Activated CD4-positive, alpha-beta T cell treated with anti-CD3 and anti-CD28 coated beads, Interleukin-2, Interleukin-6, amounts not matched to agents 100 ng/mL and 50 ng/mL, durations not matched to agents 16 hours and 8 hours (primary cell): ENCODE measurements at regions not wholly inside any gene's neighbourhood (a gene's known extent, or its start where the extent isn't known, plus 50 kb on each side); places are given as distances from the start of the nearest gene placed in this dataset.

Source experiments
- DNase-seq: peaks from one replicate; pipeline ENCODE4 v3.0.0-alpha.2; 2020

- DNase-seq, result no peak
Observed at GRCh38 chr15:61681038-61681418, 379.2 kb downstream of the VPS13C start.

- DNase-seq, result no peak
Observed at GRCh38 chr15:61680260-61681037, 379.8 kb downstream of the VPS13C start.

DNA sequence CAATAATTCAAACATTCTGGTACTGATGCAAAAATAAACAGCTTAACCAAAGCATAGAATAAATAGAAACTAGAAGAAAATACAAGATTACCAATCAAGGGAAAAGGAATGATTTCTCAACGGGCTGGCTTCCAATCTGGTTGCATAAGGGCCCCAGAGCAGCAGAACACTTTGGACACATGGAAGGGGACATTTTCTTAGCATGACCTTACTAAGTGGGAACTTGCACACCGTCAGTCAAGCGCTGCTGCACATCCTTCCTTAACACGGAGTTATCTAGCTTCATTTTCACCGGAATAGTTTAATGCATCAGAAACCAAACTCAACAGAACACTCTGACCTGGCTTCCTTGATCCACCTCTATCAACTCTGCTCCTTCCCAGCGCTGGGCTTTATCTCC, 388.5 kb downstream of the VPS13C start:
- DNase-seq, result no peak

GRCh38 chr15:61668444-61668843, 391.8 kb downstream of the VPS13C start:
- no peak for DNase-seq

DNA sequence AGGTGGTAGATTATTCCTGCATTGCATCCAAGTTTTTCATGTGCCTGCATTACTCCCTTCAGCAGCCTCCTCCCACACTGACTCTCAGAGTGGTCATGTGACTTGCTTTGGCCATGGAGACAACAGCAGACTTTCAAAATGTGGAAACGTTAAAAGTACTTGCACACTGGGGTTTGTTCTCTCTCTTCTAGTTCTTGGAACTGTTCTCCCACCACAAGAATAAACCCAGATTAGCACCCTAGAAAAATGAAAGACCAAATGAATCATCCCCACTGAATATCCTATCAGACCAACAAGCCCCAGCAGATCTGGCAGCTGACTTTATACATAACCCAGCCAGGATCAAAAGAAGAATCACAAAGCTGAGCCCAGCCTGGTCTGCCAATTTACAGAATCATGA, 398.5 kb downstream of the VPS13C start:
- DNase-seq, result no peak

DNA sequence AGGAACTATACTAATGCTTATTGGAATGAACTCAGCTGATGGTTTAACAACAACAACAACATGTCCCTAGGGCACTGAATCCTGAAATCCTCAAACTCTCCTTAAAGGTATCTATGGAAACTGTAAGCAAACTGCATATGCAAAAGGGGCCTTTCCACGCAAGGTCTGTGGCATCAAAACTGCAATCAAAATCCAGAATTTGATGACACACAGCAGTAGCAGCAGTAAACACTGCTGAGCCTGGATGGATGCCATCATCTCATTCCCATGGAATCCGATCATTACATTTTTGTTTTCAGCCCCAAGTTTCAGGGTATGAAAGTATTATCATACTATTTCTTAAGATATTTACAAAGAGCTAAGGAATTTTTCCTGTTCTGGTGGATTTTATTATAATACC, 399.7 kb downstream of the VPS13C start:
- DNase-seq, result no peak

- no peak for DNase-seq
Observed at GRCh38 chr15:61659566-61660190, 400.6 kb downstream of the VPS13C start.

GRCh38 chr15:61657461-61657860, 402.8 kb downstream of the VPS13C start:
- DNase-seq, result no peak

DNA sequence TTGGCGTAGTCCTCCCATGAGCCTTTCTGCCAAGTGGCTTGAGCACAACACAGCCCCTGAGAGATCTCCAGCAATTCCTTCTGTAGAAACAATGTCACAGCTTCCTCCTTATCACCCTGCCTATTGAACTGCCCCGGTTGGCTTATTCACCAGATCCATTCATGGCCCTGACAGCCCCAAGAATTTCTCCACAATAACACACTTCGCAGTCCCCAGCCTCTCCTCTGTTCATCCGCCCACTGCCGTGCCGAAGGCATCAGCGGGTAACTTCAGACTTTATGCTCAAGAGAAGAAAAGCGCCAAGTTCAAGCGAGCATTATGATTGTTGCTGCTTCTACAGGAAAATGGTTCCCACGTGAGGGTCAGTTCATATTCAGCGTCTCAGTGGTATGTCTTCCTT, 403.9 kb downstream of the VPS13C start:
- DNase-seq, result no peak

GRCh38 chr15:61655881-61656280, 404.4 kb downstream of the VPS13C start:
- no peak for DNase-seq

DNA sequence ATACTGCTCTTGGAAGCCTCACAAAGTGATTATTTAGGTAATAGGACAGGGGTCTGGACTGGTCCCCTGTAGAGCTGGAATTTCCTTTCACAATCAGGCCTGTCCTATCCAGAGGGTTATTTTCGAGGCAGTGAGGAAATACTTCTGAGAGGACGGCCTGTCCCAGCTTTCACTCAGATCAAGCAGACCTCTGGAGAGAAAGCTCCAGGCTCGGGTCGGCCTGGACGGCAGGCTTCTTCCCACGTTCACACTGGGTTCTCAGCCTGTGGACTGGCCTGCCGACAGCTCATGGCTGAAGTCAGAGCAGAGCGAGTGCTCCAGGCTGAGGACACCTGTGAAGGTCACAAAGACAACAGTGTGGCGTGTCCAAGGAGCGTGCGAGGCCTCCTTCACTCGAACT, 405.3 kb downstream of the VPS13C start:
- no peak for DNase-seq

DNA sequence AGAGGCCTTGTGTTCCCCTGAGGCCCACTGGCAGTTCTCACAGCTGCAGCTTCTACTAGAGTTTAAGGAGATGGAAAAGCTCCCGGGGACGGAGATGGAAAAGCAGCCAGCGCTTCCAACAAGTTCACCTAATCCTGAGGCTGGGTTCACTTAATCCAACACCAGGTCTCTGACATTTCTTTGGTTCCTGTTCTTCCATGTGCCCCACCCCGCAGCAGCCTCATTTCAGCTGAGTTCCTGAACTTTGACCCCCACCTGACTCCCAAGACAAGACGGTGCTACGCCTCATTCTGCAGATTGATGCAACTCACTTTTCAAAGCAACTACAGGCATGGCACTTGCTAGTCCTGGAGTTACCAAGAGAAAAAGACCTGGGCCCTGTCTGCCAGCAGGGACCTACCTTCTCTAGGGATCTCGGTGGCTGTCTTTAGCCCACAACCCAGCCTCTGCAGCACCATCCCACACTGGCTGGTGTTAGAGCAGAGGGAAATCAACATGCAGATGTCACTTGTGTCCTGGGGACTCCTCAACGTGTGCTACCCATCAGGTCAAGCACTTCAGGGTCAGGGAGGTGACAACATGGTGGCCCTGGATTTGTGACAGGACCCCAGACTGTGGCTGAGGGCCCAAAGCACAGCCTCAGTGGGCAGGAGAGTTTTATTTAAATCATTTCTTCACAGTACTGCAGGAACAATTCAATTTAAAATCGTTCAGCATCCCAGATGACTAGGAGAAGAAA, 406.1 kb downstream of the VPS13C start:
- DNase-seq, result no peak

GRCh38 chr15:61653110-61653509, 407.1 kb downstream of the VPS13C start:
- no peak for DNase-seq

- DNase-seq, result no peak
Observed at GRCh38 chr15:61651267-61651666, 409.0 kb downstream of the VPS13C start.

DNA sequence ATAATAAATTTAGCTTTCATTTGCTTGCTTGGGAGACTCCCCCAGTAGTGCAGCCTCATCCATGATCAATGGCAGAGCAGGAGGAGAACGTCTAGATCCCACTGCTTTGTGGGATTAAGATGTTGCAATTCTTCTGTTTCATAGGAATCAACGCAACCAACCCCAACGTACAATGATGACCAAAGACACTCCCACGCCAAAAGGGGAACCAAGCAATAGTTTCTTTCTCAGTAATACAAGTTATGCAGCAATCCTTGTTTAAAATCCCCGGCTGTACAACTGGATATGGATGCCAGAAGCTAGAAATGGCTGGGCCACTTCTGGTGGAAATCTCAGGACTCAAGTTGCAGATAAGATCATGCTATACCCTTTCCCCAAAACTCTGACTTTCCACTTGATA, 411.2 kb downstream of the VPS13C start:
- no peak for DNase-seq

- no peak for DNase-seq
Observed at GRCh38 chr15:61644550-61644949, 415.4 kb upstream of the RORA start.

DNA sequence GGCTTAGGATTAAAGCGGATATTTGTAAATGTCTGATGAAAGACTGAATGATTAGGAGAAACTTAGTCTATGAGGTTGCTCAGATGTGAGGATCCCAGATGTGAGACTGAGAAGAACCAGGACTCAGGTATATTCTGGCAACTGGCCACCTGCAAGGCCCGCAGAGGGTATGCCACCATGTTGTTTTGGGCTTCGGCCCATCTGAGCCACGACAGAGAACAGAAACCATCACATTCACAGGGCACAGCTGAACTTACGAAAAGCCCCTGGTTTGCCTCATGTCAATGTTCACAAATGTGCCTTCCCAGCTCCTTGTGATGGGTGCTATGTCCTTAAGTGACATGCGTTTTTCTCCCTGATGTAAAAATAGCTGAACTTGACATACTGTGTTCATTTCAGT, 412.5 kb upstream of the RORA start:
- no peak for DNase-seq

GRCh38 chr15:61640756-61641155, 411.7 kb upstream of the RORA start:
- DNase-seq, result no peak

DNA sequence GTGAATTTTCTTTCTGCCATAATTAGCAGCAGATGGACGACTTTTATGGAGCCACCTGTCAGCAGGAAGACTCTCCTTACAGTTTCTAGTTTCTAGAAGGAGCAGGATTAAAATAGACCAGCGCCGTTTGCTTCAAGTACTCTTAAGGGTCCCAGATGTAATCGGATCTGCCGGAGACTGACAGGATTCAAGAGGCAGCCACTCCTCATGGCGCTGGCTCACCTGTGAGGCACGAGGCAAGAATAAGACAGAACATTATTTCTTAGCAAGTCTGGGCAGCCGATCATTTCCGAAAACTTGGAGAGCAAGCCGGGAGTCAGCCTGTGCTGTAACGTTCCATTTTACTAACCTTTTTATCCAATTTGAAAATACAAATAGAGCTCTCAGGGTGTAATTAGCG, 410.4 kb upstream of the RORA start:
- DNase-seq, result no peak

DNA sequence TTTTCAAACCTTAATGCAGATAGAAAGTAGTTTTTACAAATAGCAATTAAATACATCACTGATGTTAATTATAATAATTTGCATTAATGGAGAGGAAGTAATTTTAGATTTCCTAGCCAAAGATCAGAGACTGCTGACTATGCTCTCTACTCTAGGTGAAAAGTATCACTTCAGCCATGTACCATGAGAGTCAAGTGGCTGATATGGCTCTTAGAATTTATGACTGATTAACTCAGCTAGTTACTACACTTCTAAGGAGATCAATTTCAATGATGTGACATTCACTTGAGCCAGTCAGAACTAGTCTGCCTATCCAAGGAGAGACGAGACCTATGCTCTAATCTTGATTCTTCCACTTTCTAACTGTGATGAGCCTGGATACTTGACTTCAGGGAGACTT, 405.7 kb upstream of the RORA start:
- no peak for DNase-seq

- no peak for DNase-seq
Observed at GRCh38 chr15:61633951-61634350, 404.8 kb upstream of the RORA start.

DNA sequence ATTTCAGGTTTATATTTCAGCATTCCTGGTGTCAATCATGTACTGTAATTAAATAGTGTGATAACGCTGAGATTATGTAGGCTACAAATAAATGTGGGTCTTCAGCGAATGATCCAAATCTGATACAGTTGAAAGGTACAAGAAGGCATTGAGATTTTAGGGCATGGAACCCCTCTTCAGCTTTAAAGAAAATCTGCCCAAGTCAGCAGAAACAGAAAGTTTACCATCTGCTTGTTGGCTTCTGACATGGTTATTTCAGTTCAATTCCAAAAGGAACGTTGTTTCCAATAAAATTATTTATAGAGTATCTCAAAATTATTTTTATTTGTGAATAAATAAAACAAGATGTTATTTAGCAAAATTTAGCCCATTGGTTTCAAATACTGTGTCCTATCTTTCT, 400.2 kb upstream of the RORA start:
- DNase-seq, result no peak

GRCh38 chr15:61624950-61625349, 395.8 kb upstream of the RORA start:
- DNase-seq, result no peak

DNA sequence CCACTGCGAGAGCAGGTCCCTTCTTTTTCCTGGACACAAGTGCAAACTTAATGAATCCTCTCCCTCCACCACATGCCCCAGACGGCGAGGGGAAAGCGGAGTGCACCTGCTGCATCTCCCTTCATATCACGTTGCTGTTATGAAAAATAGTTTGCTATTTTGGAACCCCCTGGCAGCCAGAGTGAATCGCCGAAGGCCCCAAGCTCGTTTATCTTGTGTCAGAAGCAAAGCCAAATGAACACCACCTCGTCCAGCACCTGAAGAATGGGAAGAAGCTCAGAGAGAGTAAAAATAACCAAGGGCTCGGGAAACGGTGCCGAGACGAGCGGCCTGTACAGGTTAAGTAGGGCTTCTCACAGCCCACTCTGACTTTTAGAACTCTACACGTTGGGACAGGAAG, 394.6 kb upstream of the RORA start:
- no peak for DNase-seq
